ENCODE measurements at regions not wholly inside any gene's neighbourhood (a gene's known extent, or its start where the extent isn't known, plus 50 kb on each side); places are given as distances from the start of the nearest gene placed in this dataset.

- no peak for DNase-seq
Measured at GRCh38 chr11:82676483-82677094, 57.1 kb downstream of the FAM181B start.

DNA sequence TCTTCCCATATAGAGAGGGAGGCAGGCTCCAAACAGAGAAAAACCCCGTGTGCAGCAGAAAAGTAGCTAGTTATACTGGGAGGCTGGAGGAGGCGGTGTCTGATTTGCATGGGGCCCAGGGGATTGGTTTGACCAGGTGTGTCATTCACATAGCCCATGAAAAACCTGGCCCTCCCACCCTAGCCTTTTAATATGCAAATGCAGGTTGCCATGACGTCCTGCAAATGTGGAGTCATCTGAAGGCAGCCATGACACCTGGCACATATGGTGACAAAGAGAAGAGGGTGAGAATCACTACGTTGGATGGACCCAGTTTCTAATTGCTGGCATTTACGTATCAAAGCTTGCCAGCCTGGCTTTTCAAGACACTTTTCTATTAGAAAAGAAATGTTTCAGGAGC lies 57.8 kb downstream of the FAM181B start:
- DNase-seq: no peak

DNA sequence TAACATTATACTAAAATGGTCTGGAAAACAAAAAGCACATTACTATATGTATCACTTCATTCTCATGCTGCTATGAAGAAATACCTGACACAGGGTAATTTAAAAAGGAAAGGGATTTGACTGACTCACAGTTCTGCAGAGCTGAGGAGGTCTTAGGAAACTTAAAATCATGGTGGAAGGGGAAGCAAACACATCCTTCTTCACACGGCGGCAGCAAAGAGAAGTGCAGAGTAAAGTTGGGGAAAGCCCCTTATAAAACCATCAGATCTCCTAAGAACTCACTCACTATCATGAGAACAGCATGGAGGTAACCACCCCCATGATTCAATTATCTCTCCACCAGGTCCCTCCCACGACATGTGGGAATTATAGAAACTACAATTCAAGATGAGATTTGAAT lies 60.0 kb downstream of the FAM181B start:
- no peak for DNase-seq

- no peak for DNase-seq
Measured at GRCh38 chr11:82671451-82671850, 62.2 kb downstream of the FAM181B start.

- no peak for DNase-seq
Measured at GRCh38 chr11:82663535-82663934, 70.1 kb downstream of the FAM181B start.

- no peak for DNase-seq
Measured at GRCh38 chr11:82653752-82654151, 79.9 kb downstream of the FAM181B start.

DNA sequence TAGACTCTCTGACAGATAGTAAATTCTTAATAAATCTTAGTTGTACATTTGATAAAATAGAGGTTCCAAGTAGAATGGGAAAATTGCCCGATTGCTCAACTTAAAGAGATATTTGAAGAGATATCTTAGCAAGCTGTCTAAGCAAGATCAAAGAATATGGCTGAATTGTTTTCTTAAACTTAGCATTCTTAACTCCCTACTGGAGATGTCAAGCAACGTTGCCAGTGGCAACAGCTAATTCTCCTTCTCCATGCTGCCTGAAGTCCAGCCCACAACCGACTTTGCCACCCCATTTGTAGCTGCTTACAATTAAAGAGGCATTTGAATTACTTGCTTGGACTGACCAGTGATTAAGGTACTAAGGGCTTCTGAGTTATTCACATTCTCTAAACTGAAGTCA lies 94.4 kb downstream of the FAM181B start:
- DNase-seq: no peak

DNA sequence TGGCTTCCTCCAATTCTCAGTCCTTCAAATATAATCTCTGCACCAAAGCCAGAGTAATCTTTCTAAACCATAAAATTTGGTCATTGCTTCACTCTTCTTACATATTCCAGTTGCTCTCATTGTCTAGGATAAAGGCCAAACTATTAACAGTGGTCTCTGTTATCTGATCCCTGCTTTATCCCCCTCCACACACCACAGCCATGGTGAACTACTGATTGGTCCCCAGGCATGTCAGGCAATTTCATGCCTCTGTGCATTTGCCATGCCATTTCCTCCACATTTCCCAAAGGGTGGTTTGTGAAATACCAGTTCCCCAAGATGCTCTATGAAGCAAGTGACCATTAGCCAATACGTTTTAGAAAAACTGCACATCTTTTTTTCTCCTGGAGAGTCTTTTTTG lies 97.0 kb downstream of the FAM181B start:
- no peak for DNase-seq

DNA sequence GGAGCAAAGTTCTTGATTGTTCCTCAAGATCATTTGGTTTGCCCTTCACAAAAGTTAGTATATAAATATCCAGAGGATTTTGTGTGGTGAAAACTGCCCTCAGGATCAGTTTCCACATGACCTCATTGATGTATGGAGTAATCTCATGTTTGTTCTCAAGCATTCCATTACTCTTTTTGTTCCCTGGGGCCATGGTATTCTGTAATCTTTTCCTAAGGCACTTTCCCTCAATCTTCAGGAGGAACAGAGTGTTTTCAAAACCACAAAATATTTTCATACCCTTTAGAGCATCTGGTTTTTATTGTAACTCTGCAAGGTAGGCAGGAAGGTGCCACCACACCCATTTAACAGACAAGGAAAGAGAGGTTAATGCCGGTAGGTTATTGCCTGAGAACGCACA lies 99.6 kb downstream of the FAM181B start:
- DNase-seq: no peak

DNA sequence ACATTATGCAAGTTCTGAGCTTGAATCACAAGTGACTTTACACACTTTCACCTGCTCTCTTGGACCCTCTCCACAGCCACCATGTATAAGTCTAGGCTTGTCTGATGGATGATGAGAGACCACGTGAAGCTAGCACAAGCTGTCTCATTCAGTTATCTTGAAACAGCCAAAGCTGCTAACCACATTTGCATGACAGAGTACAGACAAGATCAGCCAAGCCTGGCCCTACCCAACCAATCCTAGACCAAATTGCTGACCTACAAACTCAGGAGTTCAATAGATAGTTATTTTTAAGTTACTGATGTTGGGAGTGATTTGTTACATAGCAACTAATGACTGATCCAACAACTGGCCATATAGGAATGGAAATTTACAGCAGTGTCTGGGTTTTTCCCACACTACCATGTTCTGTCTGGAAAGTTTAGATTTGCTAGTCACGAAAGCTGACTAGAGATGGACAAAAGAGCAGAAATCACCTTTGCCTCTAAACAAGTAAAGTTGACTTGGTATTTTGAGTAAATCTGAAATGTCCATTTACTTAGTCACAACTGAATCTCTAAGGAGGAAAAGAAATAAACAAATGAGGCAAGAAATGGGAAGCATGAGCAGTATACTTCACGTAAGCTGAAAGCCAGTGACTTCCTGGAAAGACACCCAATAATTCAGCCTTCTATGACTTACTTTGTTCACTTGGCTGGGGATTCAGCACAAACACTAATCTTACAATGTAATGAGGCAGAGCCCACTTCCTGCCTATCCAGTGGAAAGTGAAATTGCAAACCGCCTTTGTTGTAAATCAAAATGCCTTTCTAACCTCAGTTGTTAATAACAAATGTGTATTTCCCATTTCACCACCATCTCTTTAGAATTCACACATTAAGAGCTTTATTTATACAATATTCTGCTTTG lies 101.7 kb downstream of the FAM181B start:
- no peak for DNase-seq

- no peak for DNase-seq
Measured at GRCh38 chr11:82610671-82611070, 123.0 kb downstream of the FAM181B start.

DNA sequence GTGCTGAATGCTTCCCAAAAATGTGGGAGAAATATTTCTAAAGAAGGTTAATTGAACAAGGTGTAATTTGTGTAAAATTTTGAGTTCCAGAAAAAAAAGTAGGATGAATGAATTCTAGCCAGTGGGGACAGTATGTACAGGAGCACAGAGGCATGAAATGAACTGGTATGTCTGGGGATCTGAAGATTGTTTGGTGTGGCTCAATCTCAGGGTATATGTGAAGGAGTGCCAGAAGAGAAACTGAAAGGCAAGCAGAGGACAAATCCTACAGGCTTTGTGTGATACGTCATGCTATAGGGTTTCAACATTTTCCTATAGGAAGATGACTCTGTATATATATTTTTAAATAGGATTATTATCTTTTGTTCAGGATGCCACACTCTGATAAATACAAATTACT lies 126.9 kb downstream of the FAM181B start:
- no peak for DNase-seq

GRCh38 chr11:82601711-82602110 lies 132.0 kb downstream of the FAM181B start:
- DNase-seq: no peak

DNA sequence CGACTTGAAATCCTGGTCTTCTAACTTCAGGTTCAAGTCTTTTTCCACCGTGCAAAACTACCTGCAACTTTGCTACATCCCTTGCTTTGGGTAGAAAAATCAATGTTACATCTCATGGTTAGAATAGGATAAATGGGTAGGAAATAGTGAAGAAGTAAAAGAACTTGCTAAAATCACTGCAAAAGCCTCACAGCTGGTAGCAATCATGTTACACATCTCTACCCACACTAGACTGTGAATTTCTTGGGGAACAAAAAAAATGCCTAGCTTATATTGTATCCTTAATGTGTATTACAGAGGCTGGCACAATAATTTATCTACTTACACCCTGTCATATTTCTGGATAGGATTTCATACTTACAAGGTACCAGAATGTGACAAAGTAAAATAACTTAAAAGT lies 133.8 kb downstream of the FAM181B start:
- no peak for DNase-seq

GRCh38 chr11:82586581-82586980 lies 147.1 kb downstream of the FAM181B start:
- DNase-seq: no peak

GRCh38 chr11:82577246-82577645 lies 156.4 kb downstream of the FAM181B start:
- no peak for DNase-seq

DNA sequence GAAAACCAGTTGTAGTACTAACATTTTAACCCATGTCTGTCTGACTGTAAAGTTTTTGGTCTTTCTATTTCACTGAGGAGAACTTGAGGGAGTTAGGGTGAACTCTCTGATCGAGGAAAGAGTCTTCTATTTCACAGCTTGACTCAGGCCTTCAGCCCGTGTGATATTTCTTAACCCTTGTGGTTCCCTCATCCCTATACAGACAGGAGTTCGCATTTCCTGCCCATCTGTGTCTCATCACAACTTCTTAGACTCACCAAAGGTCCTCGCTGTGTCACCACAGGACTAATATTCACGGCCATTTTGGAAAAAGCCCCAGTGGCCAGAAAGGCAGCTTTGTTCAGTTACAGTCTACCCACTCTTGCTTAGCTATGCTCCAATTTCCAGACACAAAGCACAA lies 172.8 kb downstream of the FAM181B start:
- DNase-seq: no peak

DNA sequence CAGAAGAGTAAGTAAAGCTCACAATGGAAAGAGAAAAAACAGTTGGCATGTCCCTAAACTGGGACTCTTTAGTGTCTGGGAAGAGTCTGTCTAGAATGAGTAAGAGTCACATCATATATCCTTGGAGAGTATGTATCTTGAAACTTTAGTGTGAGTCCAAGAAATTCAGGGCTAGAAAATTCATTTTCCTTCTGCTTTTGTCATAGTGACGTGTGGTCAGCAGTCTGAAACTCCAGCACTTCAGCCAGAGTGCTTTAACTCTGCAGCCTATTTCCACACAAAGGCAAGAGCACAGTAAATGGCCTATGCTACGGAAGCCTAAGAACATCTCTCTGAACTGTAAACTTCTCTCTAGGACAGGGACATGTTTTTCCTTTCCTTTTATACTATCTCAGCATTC lies 174.1 kb downstream of the FAM181B start:
- no peak for DNase-seq

GRCh38 chr11:82557274-82557673 lies 176.4 kb downstream of the FAM181B start:
- no peak for DNase-seq

GRCh38 chr11:82556210-82556609 lies 177.5 kb downstream of the FAM181B start:
- DNase-seq: no peak

- peak; percentile 87 for DNase-seq
Measured at GRCh38 chr11:82546661-82547557, 186.8 kb downstream of the FAM181B start.

- DNase-seq: no peak
Measured at GRCh38 chr11:82539669-82540068, 194.0 kb downstream of the FAM181B start.

GRCh38 chr11:82536706-82537105 lies 197.0 kb downstream of the FAM181B start:
- DNase-seq: no peak

Measured in NCI-H1105 treated with DMSO at 0.1 percent for 48 hours (cell line).